HepG2 (cell line): ENCODE measurements at regions not wholly inside any gene's neighbourhood (a gene's known extent, or its start where the extent isn't known, plus 50 kb on each side); places are given as distances from the start of the nearest gene placed in this dataset.

Experiments used
- ATAC-seq: fragments of 200-7000 bp; cut with Tn5 transposase; 3 replicates; pipeline ENCODE4 v1.9.1; 2020; ENCODE audit warnings: mild to moderate bottlenecking, moderate library complexity
- BruUV-seq: library from RNA; stranded (reverse); fragments of 400-500 nt; replicated peaks from 2 replicates; lab custom pipeline; 2021; lab: Mats Ljungman, UMichigan
- CTCF ChIA-PET: fragments of 300-600 bp; formaldehyde crosslinking; extraction: SDS; loops from one replicate; lab custom pipeline; 2021; ENCODE audit warnings: low total read pairs, inconsistent platforms, low intra/inter-chr PET ratio; lab: Yijun Ruan, JAX
- POLR2A ChIA-PET: fragments of 350-600 bp; sonication (Branson Sonifier 250); formaldehyde crosslinking; loops from one replicate; lab custom pipeline; 2020; ENCODE audit warnings: antibody characterized with exemption, inconsistent platforms; lab: Yijun Ruan, JAX
- DNase-seq: peaks from one replicate; pipeline ENCODE4 v3.0.0-alpha.2; 2015; ENCODE audit warnings: low spot score
- FAIRE-seq: peaks from 3 replicates; lab custom pipeline; 2011; peaks lifted over from hg19 to GRCh38; lab: Jason Lieb, UNC
- H2AFZ ChIP-seq: one replicate; pipeline ENCODE4 v1.6.1; 2011; ENCODE audit warnings: low read length, inconsistent platforms
- H3K27ac ChIP-seq: fragments of 300-600 bp; 3 replicates; pipeline ENCODE4 v1.8.0; 2011; ENCODE audit warnings: mixed run types, mild to moderate bottlenecking, mixed read lengths, low read length, inconsistent platforms; ENCODE audit not compliant: insufficient read depth; ENCODE audit errors: extremely low read length
- H3K27me3 ChIP-seq, 2 experiments: fragments of 200-600 bp in 1 of 2; 2 replicates in 1 of 2; 3 replicates in 1 of 2; pipeline versions ENCODE4 v1.6.0 to v1.8.0; 2011; ENCODE audit warnings: low read length in 2 of 2, mild to moderate bottlenecking in 2 of 2, moderate library complexity in 2 of 2, inconsistent platforms in 1 of 2; ENCODE audit not compliant: insufficient read depth in 2 of 2, control insufficient read depth in 1 of 2
- H3K36me3 ChIP-seq, 2 experiments: fragments of 200-600 bp in 1 of 2; replicated peaks in 1 of 2; 2 replicates in 1 of 2; 3 replicates in 1 of 2; pipeline versions ENCODE4 v1.5.1 to v1.8.0; 2011; ENCODE audit warnings: low read length in 2 of 2, inconsistent platforms in 1 of 2; ENCODE audit not compliant: insufficient read depth in 2 of 2, control insufficient read depth in 1 of 2
- H3K4me1 ChIP-seq: 2 replicates; pipeline ENCODE4 v1.5.1; 2012; ENCODE audit warnings: low read length, inconsistent platforms; ENCODE audit not compliant: insufficient read depth
- H3K4me2 ChIP-seq: 2 replicates; pipeline ENCODE4 v1.6.0; 2011; ENCODE audit warnings: low read depth, low read length, inconsistent platforms
- H3K4me3 ChIP-seq, 3 experiments: fragments of 200-600 bp in 1 of 3; sonication (generic), shearing (Covaris generic) in 1 of 3; replicated peaks in 1 of 3; 2 replicates each; pipeline ENCODE4 v1.5.1; 2011 to 2016; ENCODE audit warnings: low read length in 3 of 3, inconsistent platforms in 2 of 3, low read depth in 2 of 3, mild to moderate bottlenecking in 2 of 3, control low read depth in 1 of 3, mixed read lengths in 1 of 3; ENCODE audit not compliant: insufficient read depth in 1 of 3
- H3K79me2 ChIP-seq: one replicate; pipeline ENCODE4 v1.6.1; 2011; ENCODE audit warnings: low read length, inconsistent platforms; ENCODE audit not compliant: insufficient read depth
- H3K9ac ChIP-seq: 2 replicates; pipeline ENCODE4 v1.6.0; 2011; ENCODE audit warnings: mild to moderate bottlenecking, low read depth, low read length, inconsistent platforms; ENCODE audit not compliant: insufficient read depth
- H3K9me3 ChIP-seq: 2 replicates; pipeline ENCODE4 v1.5.1; 2012; ENCODE audit warnings: mild to moderate bottlenecking, low read length
- H4K20me1 ChIP-seq: 2 replicates; pipeline ENCODE4 v1.6.0; 2011; ENCODE audit warnings: inconsistent platforms, mild to moderate bottlenecking, low read length, moderate library complexity; ENCODE audit not compliant: insufficient read depth
- ARNT2 ChIP-seq: sonication (generic); formaldehyde crosslinking; IDR thresholded peaks from 2 replicates; pipeline ENCODE4 v1.8.0; 2022; ENCODE audit warnings: mild to moderate bottlenecking, low read depth, missing genetic modification reagents, moderate library complexity
- ATM ChIP-seq: fragments of 450-650 bp; IDR thresholded peaks from 2 replicates; pipeline ENCODE4 v1.7.1; 2017; ENCODE audit warnings: mild to moderate bottlenecking, borderline replicate concordance
- CCAR2 ChIP-seq: fragments of 200-400 bp; formaldehyde crosslinking; optimal IDR thresholded peaks from 2 replicates; pipeline ENCODE3; 2018; ENCODE audit warnings: low read depth, mild to moderate bottlenecking, low read length, moderate library complexity
- FOXC1 ChIP-seq: sonication (generic); formaldehyde crosslinking; IDR thresholded peaks from 2 replicates; pipeline ENCODE4 v1.8.0; 2022; ENCODE audit warnings: mild to moderate bottlenecking, missing genetic modification reagents, borderline replicate concordance
- HOMEZ ChIP-seq: IDR thresholded peaks from 2 replicates; pipeline ENCODE4 v1.6.1; 2016; ENCODE audit warnings: low read depth
- MAFF ChIP-seq: IDR thresholded peaks from 2 replicates; pipeline ENCODE4 v1.6.1; 2011; ENCODE audit warnings: low read depth, low read length, improper control_type of control experiment
- MAFK ChIP-seq, 2 experiments: IDR thresholded peaks in 1 of 2; conservative IDR thresholded peaks in 1 of 2; 2 replicates each; pipeline ENCODE4 v1.6.1; 2011; ENCODE audit warnings: improper control_type of control experiment in 2 of 2, low read length in 2 of 2
- MED13 ChIP-seq: sonication (generic); formaldehyde crosslinking; IDR thresholded peaks from 2 replicates; pipeline ENCODE4 v1.5.0; 2020; ENCODE audit warnings: missing genetic modification reagents
- MXI1 ChIP-seq: IDR thresholded peaks from 3 replicates; pipeline ENCODE4 v1.6.1; 2012; ENCODE audit warnings: low read depth, low read length, inconsistent platforms, borderline replicate concordance
- SETDB1 ChIP-seq: sonication (generic); formaldehyde crosslinking; IDR thresholded peaks from 2 replicates; pipeline ENCODE4 v1.5.1; 2020; ENCODE audit warnings: missing genetic modification reagents, mild to moderate bottlenecking, borderline replicate concordance
- SP1 ChIP-seq, 2 experiments: fragments of 450-650 bp in 1 of 2; sonication (generic) in 1 of 2; formaldehyde crosslinking in 1 of 2; IDR thresholded peaks; 2 replicates each; pipeline versions ENCODE4 v1.4.0 to v1.6.1; 2016 to 2020; ENCODE audit warnings: missing genetic modification reagents in 1 of 2
- SUZ12 ChIP-seq: fragments of 150-350 bp; IDR thresholded peaks from 2 replicates; pipeline ENCODE4 v1.6.1; 2014; ENCODE audit warnings: low read depth, low read length
- TBX2 ChIP-seq: sonication (generic); formaldehyde crosslinking; IDR thresholded peaks from 2 replicates; pipeline ENCODE4 v1.5.0; 2020; ENCODE audit warnings: missing genetic modification reagents, mild to moderate bottlenecking, borderline replicate concordance
- TCF12 ChIP-seq, 2 experiments: fragments of 450-650 bp in 1 of 2; sonication (generic) in 1 of 2; formaldehyde crosslinking in 1 of 2; IDR thresholded peaks; 2 replicates each; pipeline versions ENCODE4 v1.6.1 to v1.8.0; 2017 to 2022; ENCODE audit warnings: antibody characterized with exemption in 1 of 2, mild to moderate bottlenecking in 1 of 2, missing genetic modification reagents in 1 of 2, moderate library complexity in 1 of 2
- ZNF496 ChIP-seq: sonication (generic); formaldehyde crosslinking; IDR thresholded peaks from 2 replicates; pipeline ENCODE4 v1.8.1; 2023; ENCODE audit warnings: mild to moderate bottlenecking, moderate library complexity, missing genetic modification reagents; ENCODE audit not compliant: insufficient replicate concordance
- ZNF543 ChIP-seq: sonication (generic); formaldehyde crosslinking; IDR thresholded peaks from 2 replicates; pipeline ENCODE4 v1.4.0; 2020; ENCODE audit warnings: mild to moderate bottlenecking, missing genetic modification reagents
- ZNF615 ChIP-seq: sonication (generic); formaldehyde crosslinking; IDR thresholded peaks from 2 replicates; pipeline ENCODE4 v1.5.0; 2020; ENCODE audit warnings: mild to moderate bottlenecking, missing genetic modification reagents, borderline replicate concordance
- ZNF891 ChIP-seq: sonication (generic); formaldehyde crosslinking; IDR thresholded peaks from 2 replicates; pipeline ENCODE4 v1.5.0; 2020; ENCODE audit warnings: mild to moderate bottlenecking, missing genetic modification reagents
- WGBS: methylation state at CpG from one replicate; pipeline ENCODE4 v1.1.6; 2017; ENCODE audit warnings: low lambda C conversion rate; 5-methylcytosine and 5-hydroxymethylcytosine counted together
- in situ Hi-C: cut with HindIII; loops from 2 replicates; pipeline ENCODE4 v1.10.0; 2017; ENCODE audit warnings: low pct_unique_long_range_greater_than_20kb; ENCODE audit not compliant: extremely low pct_ligation_motif_present
- intact Hi-C: fragments of 100-400 bp; cut with micrococcal nuclease; formaldehyde crosslinking; loops from one replicate; pipeline ENCODE4 v1.10.0; 2022; ENCODE audit not compliant: unreplicated experiment
- TF ChIP-seq, protein P1 (sequence below): sonication (generic); IDR thresholded peaks from 2 replicates; pipeline ENCODE4 v1.6.1; 2016; ENCODE audit warnings: low read depth, borderline replicate concordance

- Histone ChIP-seq H3K4me3 (no peak overlapping the region), H3K9me3 (peaks cover 64% of the 10 kb centered on the region), H3K9ac (no peak overlapping the region), H3K36me3 (no peaks in the 10 kb centered on the region), H3K79me2 (no peaks in the 10 kb centered on the region), H3K27me3 (no peaks in the 10 kb centered on the region; a peak in 1 of 5 replicates), H3K4me2 (no peak overlapping the region), H2AFZ (no peak overlapping the region), H4K20me1 (no peaks in the 10 kb centered on the region), H3K27ac (no peak overlapping the region), H3K4me1 (no peaks in the 10 kb centered on the region)
- no peak for FAIRE-seq
- ATAC-seq: no peak
- intact Hi-C loops: no loop called here
- no peak for DNase-seq
- no TSS peak for BruUV-seq
- ChIA-PET CTCF (no interaction called here), POLR2A (no interaction called here)
- TF ChIP-seq MAFF (peak; percentile 75), MAFK (conservative IDR thresholded peaks at IDR 0.05 in 1 of 2, IDR thresholded peaks at IDR 0.05 in 1 of 2; ENCODE audit: low read length in 2 of 2) (peak; percentile 68 to 79), ZNF891 (CRISPR knock-in tag) (no peak)
- in situ Hi-C loops: no loop called here
Observed at GRCh38 chr21:20463362-20463761, 534.8 kb upstream of the NCAM2 start.

DNA sequence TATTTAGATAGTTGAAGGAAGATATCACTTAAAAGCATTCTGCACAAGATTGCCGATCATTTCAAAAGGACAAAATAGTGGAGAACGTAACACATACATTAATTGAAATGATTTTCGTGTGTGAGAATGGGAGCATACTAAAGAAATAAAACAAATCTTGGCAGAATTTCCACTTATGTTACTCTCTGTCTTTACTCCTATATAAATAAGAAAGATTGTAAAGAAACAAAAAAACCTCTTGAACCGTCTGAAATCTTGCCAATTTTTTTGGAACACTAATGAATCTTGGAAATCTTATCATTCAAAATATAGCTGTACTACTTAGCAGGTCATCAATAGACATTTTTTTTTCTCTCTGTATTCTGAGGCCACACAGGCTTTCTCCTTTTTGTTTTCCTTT lies 528.8 kb upstream of the NCAM2 start:
- FAIRE-seq (no peak), DNase-seq (no peak), ATAC-seq (no peak)
- no peaks in the 10 kb centered on the region for H3K4me1 ChIP-seq
- ChIA-PET POLR2A (no interaction called here), CTCF (no interaction called here)
- no peaks in the 10 kb centered on the region for H3K36me3 ChIP-seq
- no peaks in the 10 kb centered on the region for H3K79me2 ChIP-seq
- no peaks in the 10 kb centered on the region for H4K20me1 ChIP-seq
- H3K27me3 ChIP-seq: no peaks in the 10 kb centered on the region
- in situ Hi-C loops (no loop called here), intact Hi-C loops (no loop called here)
- H2AFZ ChIP-seq: no peak overlapping the region
- no peak overlapping the region for H3K9ac ChIP-seq
- peaks cover 72% of the 10 kb centered on the region for H3K9me3 ChIP-seq
- BruUV-seq: no TSS peak
- 8% methylated on average over 4 of the region's 4 CpGs for WGBS
- H3K27ac ChIP-seq: no peak overlapping the region
- no peak overlapping the region for H3K4me3 ChIP-seq
- H3K4me2 ChIP-seq: no peak overlapping the region
- no peak for TF ChIP-seq TCF12 (IDR thresholded peaks at IDR 0.05)
- no peak for TF ChIP-seq TCF12 (CRISPR knock-in tag; IDR thresholded peaks at IDR 0.05)
- TF ChIP-seq SETDB1 (CRISPR knock-in tag): no peak
- TF ChIP-seq SP1 (IDR thresholded peaks at IDR 0.05): no peak
- no peak for TF ChIP-seq SP1 (CRISPR knock-in tag; IDR thresholded peaks at IDR 0.05)
- TF ChIP-seq ZNF496 (CRISPR knock-in tag): no peak
- TF ChIP-seq ZNF543 (CRISPR knock-in tag): no peak
- TF ChIP-seq, protein P1, sequence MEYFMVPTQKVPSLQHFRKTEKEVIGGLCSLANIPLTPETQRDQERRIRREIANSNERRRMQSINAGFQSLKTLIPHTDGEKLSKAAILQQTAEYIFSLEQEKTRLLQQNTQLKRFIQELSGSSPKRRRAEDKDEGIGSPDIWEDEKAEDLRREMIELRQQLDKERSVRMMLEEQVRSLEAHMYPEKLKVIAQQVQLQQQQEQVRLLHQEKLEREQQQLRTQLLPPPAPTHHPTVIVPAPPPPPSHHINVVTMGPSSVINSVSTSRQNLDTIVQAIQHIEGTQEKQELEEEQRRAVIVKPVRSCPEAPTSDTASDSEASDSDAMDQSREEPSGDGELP: no peak
- no peak for TF ChIP-seq MED13 (CRISPR knock-in tag)
- TF ChIP-seq ARNT2 (CRISPR knock-in tag): no peak
- no peak for TF ChIP-seq SUZ12
- TF ChIP-seq CCAR2: no peak
- TF ChIP-seq TBX2 (CRISPR knock-in tag): no peak
- no peak for TF ChIP-seq FOXC1 (CRISPR knock-in tag)
- TF ChIP-seq HOMEZ (CRISPR knock-in tag): no peak
- TF ChIP-seq ATM: no peak
- no peak for TF ChIP-seq MXI1
- TF ChIP-seq ZNF615 (CRISPR knock-in tag): no peak
